TTC549 (cell line): ENCODE measurements at regions not wholly inside any gene's neighbourhood (a gene's known extent, or its start where the extent isn't known, plus 50 kb on each side); places are given as distances from the start of the nearest gene placed in this dataset.
"Not testable (repeated sequence)": the region's sequence is repeated elsewhere in the genome, so short reads cannot be mapped to it uniquely, and the experiment has no call there.

ENCODE experiments used
- FAIRE-seq: peaks from 2 replicates; lab custom pipeline; 2012; peaks lifted over from hg19 to GRCh38; lab: Jason Lieb, UNC

DNA sequence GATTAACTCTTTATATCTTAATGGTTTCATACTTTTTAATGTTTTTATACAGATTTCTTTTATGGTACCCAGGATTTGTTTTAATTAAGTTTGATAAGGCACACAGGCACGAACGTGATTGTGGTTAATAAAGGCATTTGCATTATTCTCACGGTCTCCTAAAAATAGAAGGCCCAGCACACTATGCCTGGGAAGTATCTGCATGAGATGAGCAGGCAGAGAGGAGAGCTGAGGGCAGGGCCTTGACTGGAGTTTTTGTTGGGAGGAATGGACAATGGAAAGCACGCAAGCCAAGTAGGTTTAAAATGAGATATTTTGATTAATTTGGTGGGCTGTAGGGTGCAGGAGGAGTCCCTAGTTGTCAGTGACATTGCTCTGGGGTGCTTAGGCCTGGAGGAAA lies 1714.3 kb upstream of the PCDH7 start:
- FAIRE-seq = no peak

GRCh38 chr4:29009908-29010307 lies 1710.3 kb upstream of the PCDH7 start:
- FAIRE-seq = no peak

- no peak for FAIRE-seq
Measured at GRCh38 chr4:29013341-29013740, 1706.8 kb upstream of the PCDH7 start.

DNA sequence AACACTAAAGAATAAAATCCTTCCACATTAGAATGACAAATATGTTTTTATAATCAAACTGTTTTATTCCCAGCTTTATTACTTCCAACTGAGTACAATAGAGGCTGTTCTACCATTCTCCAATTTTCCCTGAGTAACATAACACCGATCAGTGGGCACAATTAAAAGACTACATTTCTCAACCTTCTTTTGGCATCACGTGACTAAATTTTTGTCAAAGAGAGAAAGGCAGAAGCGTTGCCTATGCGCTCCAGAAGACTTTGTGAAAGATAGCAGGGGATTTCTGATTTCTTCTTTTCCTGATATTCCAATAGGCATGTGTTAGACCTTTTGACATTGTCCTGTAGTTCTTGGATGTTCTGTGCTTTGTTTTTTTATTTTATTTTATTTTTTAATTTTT lies 1705.6 kb upstream of the PCDH7 start:
- FAIRE-seq = no peak

GRCh38 chr4:29033703-29034102 lies 1686.5 kb upstream of the PCDH7 start:
- FAIRE-seq = no peak

GRCh38 chr4:29037501-29037900 lies 1682.7 kb upstream of the PCDH7 start:
- FAIRE-seq = no peak

DNA sequence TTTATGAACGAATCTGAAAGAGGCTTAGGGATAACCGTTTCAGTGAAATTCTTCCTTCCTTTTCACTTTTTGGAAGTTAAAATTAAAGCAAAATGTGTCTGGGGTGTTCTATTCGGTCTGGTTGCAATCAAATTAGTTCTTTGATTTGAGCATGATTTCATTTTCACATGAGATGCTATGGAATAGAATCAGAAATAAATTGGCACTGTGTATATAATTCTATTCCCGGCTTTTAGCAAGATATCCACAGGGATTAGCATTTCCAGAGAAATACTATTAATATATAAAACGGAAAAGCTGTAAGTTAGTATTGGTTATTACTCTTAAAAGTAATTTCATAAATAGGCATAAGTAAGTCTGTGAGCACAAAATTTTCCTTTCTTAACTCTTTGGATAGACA lies 1676.8 kb upstream of the PCDH7 start:
- no peak for FAIRE-seq

GRCh38 chr4:29046186-29046585 lies 1674.0 kb upstream of the PCDH7 start:
- FAIRE-seq = no peak

DNA sequence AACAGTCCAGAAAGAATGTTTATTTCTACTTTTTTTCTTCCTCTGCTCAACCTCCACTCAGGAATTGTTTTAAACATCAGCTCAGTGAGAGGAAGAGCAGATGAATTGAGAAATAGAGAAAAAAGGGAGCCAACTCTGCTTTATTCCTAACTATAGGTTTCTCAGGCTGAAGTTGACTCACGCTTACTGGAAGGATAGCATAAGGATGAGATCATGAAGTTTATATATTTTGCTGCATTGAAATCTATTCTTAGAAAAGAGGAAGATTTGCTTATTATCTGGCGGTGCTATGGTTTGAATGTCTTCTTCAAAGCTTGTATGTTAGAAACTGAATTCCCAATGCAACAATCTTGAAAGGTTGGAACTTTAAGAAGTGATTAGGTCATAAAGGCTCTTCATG lies 1673.4 kb upstream of the PCDH7 start:
- no peak for FAIRE-seq

DNA sequence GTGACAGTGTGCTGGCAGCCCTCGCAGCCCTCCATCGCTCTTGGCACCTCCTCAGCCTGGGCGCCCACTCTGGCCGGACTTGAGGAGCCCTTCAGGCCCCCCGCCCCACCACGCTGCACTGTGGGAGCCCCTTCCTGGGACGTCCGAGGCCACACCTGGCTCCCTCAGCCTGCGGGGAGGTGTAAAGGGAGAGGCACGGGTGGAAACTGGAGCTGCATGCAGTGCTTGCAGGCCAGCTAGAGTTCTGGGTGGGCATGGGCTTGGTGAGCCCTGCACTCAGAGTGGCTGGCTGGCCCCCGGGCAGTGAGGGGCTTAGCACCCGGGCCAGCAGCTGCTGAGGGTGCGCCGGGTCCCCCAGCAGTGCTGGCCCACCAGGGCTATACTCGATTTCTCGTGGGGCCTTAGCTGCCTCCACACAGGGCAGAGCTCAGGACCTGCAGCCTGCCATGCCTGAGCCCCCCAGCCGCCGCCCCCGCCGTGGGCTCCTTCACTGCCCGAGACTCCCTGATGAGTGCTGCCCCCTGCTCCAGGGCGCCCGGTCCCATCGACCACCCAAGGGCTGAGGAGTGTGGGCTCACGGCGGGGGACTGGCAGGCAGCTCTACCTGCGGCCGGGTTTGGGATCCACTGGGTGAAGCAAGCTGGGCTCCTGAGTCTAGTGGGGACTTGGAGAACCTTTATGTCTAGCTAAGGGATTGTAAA lies 1672.7 kb upstream of the PCDH7 start:
- no peak for FAIRE-seq

DNA sequence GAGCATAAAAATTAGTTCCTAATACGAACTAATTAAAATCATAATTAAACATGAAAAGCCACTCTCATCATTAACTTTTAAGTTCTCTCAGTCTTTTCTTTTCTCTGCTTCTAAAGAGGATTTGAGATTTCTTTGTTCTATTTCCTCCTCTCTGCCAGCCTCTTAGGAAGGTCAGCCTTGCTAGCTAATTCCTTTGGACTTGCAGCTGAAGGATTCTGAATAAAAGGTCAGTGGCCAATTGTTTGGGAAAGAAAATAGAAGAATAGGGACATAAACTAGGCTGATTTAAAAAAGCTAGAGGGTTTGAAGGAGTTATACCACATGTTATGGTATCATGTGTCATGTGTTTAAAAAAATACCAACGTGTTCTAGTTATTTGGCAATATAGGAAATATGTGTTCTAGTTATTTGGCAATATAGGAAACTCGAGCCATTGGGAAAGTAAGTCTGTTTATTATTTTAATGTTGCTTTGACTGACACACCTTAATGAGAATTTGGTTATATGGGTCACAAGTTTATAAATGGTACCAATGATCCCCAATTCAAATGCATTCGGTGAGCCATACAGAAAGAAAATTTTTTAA lies 1668.7 kb upstream of the PCDH7 start:
- FAIRE-seq = no peak

DNA sequence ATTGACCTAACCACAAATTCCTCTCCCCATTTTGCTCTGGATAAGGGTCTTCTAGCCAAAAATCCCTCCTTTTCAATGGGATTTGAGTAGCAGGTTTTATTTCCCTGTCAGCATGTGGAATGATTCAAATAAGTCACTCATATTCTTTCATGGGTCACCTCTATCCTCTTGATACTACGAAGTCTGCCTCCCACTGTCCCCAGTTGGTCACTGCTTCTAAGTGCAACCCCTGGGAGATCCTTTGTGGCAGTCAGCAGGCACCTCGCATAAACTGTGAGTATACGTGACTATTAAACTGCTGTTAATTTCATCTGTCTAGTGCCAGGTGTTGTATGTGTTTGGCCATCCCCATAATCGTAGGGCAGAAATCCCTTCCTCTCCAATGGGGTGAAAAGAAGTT lies 1667.9 kb upstream of the PCDH7 start:
- FAIRE-seq = no peak

DNA sequence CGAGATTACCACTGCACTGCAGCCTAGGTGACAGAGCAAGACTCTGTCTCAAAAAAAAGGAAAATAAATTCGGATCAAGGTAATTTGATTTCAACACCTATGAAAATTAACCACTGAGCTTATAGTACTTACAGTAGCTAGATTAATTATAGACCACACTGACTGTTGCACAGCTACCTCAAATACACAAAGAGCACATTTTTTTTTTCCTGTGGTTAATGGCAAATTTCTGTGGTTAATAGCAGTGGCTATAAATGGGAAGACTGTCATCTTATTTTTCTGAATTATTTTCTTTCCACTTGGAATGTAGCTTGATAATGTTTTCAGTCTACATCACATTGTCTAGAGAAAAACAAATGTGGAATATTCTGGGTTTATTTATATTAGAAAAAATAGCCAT lies 1661.6 kb upstream of the PCDH7 start:
- no peak for FAIRE-seq

DNA sequence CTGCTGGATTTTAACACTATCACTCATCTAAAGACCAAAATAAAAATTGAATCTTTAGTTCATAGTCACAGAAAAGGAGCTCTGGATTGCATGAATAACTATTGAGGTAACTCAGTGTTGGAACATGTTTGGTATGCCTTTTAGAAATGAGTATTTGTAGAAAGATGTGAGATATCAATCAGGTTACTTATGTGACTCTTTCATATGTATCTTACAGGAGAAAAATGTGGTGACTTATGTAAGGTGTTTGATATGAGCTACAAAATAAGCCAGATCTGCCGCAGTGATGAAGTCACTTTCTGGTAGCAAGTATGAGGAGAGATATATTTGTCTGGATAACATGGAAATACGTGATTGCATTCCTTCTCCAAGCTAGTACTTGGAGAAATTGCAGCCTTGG lies 1653.3 kb upstream of the PCDH7 start:
- no peak for FAIRE-seq

GRCh38 chr4:29073571-29073970 lies 1646.6 kb upstream of the PCDH7 start:
- FAIRE-seq = no peak

GRCh38 chr4:29075366-29075765 lies 1644.8 kb upstream of the PCDH7 start:
- FAIRE-seq = no peak

DNA sequence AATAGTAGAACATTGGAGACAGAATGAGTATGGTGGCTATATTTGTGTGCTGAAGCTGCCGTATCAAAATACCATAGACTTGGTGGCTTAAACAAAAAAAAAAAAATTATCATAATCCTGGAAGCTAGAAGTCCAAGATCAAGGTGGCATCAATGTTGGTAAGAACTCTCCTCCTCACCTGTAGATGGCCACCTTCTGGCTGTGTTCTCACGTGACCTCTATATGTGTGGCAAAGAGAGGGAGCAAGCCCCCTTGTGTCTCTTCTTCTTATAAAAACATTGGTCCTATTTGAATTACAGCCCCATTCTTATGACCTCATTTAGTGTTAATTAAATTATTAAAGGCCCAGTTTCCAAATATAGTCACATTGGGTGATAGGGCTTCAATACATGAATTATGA lies 1640.9 kb upstream of the PCDH7 start:
- FAIRE-seq = no peak

- FAIRE-seq = no peak
Measured at GRCh38 chr4:29081234-29081955, 1638.8 kb upstream of the PCDH7 start.

DNA sequence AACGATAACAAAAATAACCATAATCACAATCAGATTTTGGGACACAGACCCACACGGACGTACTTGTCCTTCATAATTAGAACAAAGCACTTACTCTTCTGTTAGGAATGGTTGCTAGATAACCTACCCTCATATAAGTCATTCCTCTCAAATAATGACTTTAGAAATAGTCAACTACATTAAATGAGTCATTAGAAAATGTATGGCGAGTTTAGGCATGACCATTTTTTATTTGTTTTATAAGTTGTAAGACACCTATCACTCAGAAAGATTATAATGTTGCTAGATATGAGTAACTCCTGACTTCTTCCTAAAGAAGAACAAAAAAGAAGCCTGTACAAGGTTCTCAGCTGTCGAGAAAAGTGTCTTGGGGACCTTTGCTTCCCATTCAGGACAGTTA lies 1637.5 kb upstream of the PCDH7 start:
- no peak for FAIRE-seq

GRCh38 chr4:29085748-29086147 lies 1634.4 kb upstream of the PCDH7 start:
- no peak for FAIRE-seq

DNA sequence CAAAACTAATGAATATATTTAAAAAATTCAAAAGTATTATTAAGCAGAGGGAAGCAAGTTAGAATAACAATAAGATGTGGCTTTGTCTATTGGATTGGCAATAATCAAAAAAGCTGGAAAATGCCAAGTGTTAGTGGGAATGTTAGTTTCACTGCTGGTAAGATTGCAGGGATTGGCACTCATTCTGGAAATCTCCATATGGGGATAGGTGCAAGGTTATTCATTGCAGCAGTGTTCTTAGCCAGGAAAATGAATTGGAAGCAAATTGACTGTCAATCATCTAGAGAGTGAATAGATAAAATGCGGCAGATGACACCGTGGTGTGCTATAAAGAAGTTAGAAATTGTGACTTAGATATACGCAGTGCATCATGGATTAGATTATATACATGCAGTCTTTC lies 1615.5 kb upstream of the PCDH7 start:
- FAIRE-seq = no peak

DNA sequence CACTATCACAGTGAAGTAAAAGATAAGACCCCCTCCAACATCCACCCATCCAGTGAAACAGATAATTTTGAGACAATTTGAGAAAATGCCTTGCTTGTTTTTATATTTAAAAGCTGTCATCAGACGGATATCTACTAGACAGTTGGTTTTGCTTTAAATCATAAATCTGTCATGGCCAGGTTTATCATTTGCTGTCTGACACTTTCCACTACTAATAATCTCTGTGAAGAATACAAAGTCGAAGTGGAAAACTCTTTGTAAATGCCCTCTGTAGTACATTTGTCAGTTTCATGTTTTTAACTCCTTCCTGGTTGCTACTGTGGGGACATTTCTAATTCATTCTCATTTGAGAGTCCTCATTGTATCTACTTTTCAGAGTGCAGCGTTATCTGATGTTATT lies 1606.2 kb upstream of the PCDH7 start:
- FAIRE-seq = no peak

DNA sequence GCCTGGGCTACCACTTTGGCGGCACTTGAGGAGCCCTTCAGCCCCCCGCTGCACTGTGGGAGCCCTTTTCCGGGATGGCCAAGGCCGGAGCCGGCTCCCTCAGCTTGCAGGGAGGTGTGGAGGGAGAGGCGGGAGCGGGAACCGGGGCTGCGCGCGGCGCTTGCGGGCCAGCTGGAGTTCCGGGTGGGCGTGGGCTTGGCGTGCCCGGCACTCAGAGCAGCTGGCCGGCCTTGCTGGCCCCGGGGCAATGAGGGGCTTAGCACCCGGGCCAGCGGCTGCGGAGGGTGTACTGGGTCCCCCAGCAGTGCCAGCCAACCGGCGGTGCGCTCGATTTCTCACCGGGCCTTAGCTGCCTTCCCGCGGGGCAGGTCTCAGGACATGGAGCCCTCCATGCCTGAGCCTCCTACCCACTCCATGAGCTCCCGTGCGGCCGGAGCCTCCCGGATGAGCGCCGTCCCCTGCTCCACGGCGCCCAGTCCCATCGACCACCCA lies 1602.9 kb upstream of the PCDH7 start:
- not testable (repeated sequence) for FAIRE-seq

GRCh38 chr4:29121586-29121985 lies 1598.6 kb upstream of the PCDH7 start:
- FAIRE-seq = no peak
